PC-9 (cell line): ENCODE measurements at regions not wholly inside any gene's neighbourhood (a gene's known extent, or its start where the extent isn't known, plus 50 kb on each side); places are given as distances from the start of the nearest gene placed in this dataset.

ENCODE experiments used
- CTCF ChIP-seq: fragments of 200-600 bp; sonication (generic); conservative IDR thresholded peaks from 2 replicates; pipeline ENCODE4 v1.6.1; 2017; ENCODE audit warnings: mixed run types, antibody characterized with exemption, mild to moderate bottlenecking, moderate library complexity
- EZH2 ChIP-seq: fragments of 200-600 bp; sonication (generic); IDR thresholded peaks from 2 replicates; pipeline ENCODE4 v1.8.0; 2017; ENCODE audit warnings: antibody characterized with exemption, low read depth

DNA sequence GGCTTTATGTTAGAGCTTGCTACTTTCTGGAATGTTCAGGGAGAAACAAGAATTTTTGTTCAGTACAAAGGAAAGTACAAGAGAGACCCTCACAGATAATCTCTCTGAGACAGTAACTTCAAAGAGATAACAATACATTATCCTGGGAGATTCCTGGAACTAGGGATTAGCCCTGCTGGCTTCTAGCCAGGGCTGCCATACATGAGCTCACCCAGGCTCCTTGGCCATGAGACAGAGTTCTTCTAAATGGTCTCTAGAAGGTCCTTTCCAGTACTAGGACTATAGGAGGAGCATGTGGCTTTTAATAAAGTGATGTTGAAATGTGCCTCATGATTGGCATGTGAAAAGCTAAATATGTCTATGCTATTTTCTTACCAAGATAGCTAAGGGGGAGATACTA lies 342.5 kb downstream of the EMP1 start:
- TF ChIP-seq CTCF (no peak), EZH2 (no peak)
